DLD1 (cell line): ENCODE measurements at regions not wholly inside any gene's neighbourhood (a gene's known extent, or its start where the extent isn't known, plus 50 kb on each side); places are given as distances from the start of the nearest gene placed in this dataset.

ENCODE experiments used
- in situ Hi-C: cut with HindIII; loops from 2 replicates; pipeline ENCODE4 v1.10.0; 2017; ENCODE audit warnings: low sequenced_read_pairs

- in situ Hi-C loops, result no loop called here
These were observed 148.6 kb downstream of the TRIM29 start for GRCh38 chr11:119989159-119989821.

- in situ Hi-C loops, result no loop called here
These were observed 152.4 kb downstream of the TRIM29 start for GRCh38 chr11:119985551-119985950.

- in situ Hi-C loops, result no loop called here
These were observed 154.1 kb downstream of the TRIM29 start for GRCh38 chr11:119983816-119984215.

- in situ Hi-C loops, result no loop called here
These were observed 154.6 kb downstream of the TRIM29 start for GRCh38 chr11:119983240-119983732.

- in situ Hi-C loops, result no loop called here
These were observed 155.2 kb downstream of the TRIM29 start for GRCh38 chr11:119982517-119983239.

GRCh38 chr11:119980431-119980830, 157.5 kb downstream of the TRIM29 start:
- in situ Hi-C loops, result no loop called here

GRCh38 chr11:119979701-119980100, 158.2 kb downstream of the TRIM29 start:
- in situ Hi-C loops, result no loop called here

GRCh38 chr11:119978696-119979095, 159.2 kb downstream of the TRIM29 start:
- in situ Hi-C loops, result no loop called here

GRCh38 chr11:119977881-119978280, 160.0 kb downstream of the TRIM29 start:
- in situ Hi-C loops, result no loop called here

- in situ Hi-C loops, result no loop called here
These were observed 160.4 kb downstream of the TRIM29 start for GRCh38 chr11:119977561-119977860.

GRCh38 chr11:119976805-119977560, 160.9 kb downstream of the TRIM29 start:
- in situ Hi-C loops, result no loop called here

GRCh38 chr11:119975561-119976152, 162.3 kb downstream of the TRIM29 start:
- in situ Hi-C loops, result no loop called here

- in situ Hi-C loops, result no loop called here
These were observed 163.4 kb downstream of the TRIM29 start for GRCh38 chr11:119974467-119974866.

- in situ Hi-C loops, result no loop called here
These were observed 163.9 kb downstream of the TRIM29 start for GRCh38 chr11:119974051-119974450.

GRCh38 chr11:119972281-119972680, 165.6 kb downstream of the TRIM29 start:
- in situ Hi-C loops, result no loop called here

GRCh38 chr11:119970555-119971304, 167.2 kb downstream of the TRIM29 start:
- in situ Hi-C loops, result no loop called here

- in situ Hi-C loops, result no loop called here
These were observed 173.5 kb downstream of the TRIM29 start for GRCh38 chr11:119964136-119965025.

- in situ Hi-C loops, result no loop called here
These were observed 180.0 kb downstream of the TRIM29 start for GRCh38 chr11:119957951-119958350.

- in situ Hi-C loops, result no loop called here
These were observed 185.5 kb downstream of the TRIM29 start for GRCh38 chr11:119952441-119952840.

GRCh38 chr11:119943298-119943655, 194.6 kb downstream of the TRIM29 start:
- in situ Hi-C loops, result no loop called here
